Activated B cell treated with CpG ODN at 0.5 μM for 24 hours (primary cell): ENCODE measurements at regions not wholly inside any gene's neighbourhood (a gene's known extent, or its start where the extent isn't known, plus 50 kb on each side); places are given as distances from the start of the nearest gene placed in this dataset.

Source experiments
- ATAC-seq: fragments of 200-7000 bp; cut with Tn5 transposase; one replicate; pipeline ENCODE4 v1.10.0; 2021; ENCODE audit warnings: low read depth, mild to moderate bottlenecking, moderate library complexity
- CTCF ChIA-PET: fragments of 350-600 bp; sonication (Branson Sonifier 250); formaldehyde crosslinking; loops from one replicate; lab custom pipeline; 2021; ENCODE audit warnings: antibody characterized with exemption; lab: Charles Lee
- POLR2A ChIA-PET: fragments of 350-600 bp; sonication (Branson Sonifier 250); formaldehyde crosslinking; loops from one replicate; lab custom pipeline; 2021; ENCODE audit warnings: antibody characterized with exemption; lab: Charles Lee
- DNase-seq: peaks from one replicate; pipeline ENCODE4 v3.0.0; 2022
- H3K27ac Mint-ChIP-seq: one replicate; pipeline ENCODE4 v1.8.0; 2020; ENCODE audit warnings: mixed read lengths
- H3K27me3 Mint-ChIP-seq: one replicate; pipeline ENCODE4 v1.8.0; 2021; ENCODE audit warnings: mixed read lengths
- H3K36me3 Mint-ChIP-seq: one replicate; pipeline ENCODE4 v1.8.0; 2021; ENCODE audit warnings: low read depth, mixed read lengths
- H3K4me1 Mint-ChIP-seq: one replicate; pipeline ENCODE4 v1.8.0; 2021; ENCODE audit warnings: mixed read lengths
- H3K4me3 Mint-ChIP-seq: one replicate; pipeline ENCODE4 v1.8.0; 2020; ENCODE audit warnings: mild to moderate bottlenecking, mixed read lengths
- H3K9me3 Mint-ChIP-seq: one replicate; pipeline ENCODE4 v1.8.0; 2020; ENCODE audit warnings: mixed read lengths
- intact Hi-C: fragments of 100-400 bp; cut with micrococcal nuclease; formaldehyde crosslinking; loops from one replicate; pipeline ENCODE4 v1.15.1; 2024
- TF ChIP-seq, protein P1 (sequence below): fragments of 200-600 bp; IDR thresholded peaks from one replicate; pipeline ENCODE4 v1.8.0; 2022; ENCODE audit warnings: antibody characterized with exemption, mild to moderate bottlenecking

GRCh38 chr6:9878535-9878934 lies 536.3 kb downstream of the TFAP2A start:
- Mint-ChIP-seq H3K4me3 (no peak overlapping the region), H3K9me3 (peaks cover 13% of the 10 kb centered on the region), H3K4me1 (no peaks in the 10 kb centered on the region), H3K27me3 (no peaks in the 10 kb centered on the region), H3K27ac (no peak overlapping the region), H3K36me3 (no peaks in the 10 kb centered on the region)
- CTCF ChIA-PET = no interaction called here
- intact Hi-C loops = no loop called here
- ATAC-seq = no peak
- TF ChIP-seq, protein P1, sequence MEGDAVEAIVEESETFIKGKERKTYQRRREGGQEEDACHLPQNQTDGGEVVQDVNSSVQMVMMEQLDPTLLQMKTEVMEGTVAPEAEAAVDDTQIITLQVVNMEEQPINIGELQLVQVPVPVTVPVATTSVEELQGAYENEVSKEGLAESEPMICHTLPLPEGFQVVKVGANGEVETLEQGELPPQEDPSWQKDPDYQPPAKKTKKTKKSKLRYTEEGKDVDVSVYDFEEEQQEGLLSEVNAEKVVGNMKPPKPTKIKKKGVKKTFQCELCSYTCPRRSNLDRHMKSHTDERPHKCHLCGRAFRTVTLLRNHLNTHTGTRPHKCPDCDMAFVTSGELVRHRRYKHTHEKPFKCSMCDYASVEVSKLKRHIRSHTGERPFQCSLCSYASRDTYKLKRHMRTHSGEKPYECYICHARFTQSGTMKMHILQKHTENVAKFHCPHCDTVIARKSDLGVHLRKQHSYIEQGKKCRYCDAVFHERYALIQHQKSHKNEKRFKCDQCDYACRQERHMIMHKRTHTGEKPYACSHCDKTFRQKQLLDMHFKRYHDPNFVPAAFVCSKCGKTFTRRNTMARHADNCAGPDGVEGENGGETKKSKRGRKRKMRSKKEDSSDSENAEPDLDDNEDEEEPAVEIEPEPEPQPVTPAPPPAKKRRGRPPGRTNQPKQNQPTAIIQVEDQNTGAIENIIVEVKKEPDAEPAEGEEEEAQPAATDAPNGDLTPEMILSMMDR = no peak
- POLR2A ChIA-PET = no interaction called here
- no peak for DNase-seq

DNA sequence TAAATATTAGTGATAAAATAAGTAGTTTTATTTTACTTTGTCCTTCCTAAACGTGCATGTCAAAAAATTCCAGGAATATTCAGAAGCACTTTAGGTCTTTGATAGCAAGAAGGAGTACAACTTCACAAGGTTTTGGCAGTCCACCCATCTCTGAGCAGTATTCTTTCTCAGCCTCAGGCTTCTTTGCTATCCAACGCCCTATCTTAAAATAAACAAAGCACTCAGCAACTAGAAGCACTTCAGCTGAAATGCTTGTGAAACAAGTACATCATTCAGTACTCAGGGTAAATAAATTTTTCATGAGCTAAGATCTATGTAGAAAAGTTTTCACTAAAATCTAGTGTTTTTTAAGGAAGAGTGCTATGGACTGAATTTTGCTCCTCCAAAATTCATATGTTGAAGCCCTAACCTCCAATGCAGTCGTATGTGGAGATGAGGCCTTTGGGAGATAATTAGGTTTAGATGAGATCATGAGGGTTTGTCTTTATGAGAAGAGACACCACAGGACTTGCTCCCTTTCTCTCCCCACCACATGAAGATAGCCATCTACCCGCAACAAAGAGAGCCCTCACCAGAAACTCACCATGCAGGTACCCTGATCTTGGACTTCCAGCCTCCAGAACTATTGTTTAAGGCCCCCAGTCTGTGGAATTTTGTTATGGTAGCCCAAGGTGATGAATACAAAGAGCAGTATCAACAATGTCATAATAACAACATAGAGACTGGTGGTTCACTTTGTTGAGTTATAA lies 539.1 kb downstream of the TFAP2A start:
- Mint-ChIP-seq H3K4me1 (no peaks in the 10 kb centered on the region), H3K27ac (no peak overlapping the region), H3K27me3 (no peaks in the 10 kb centered on the region), H3K4me3 (no peak overlapping the region), H3K36me3 (no peaks in the 10 kb centered on the region), H3K9me3 (peaks cover 12% of the 10 kb centered on the region)
- ATAC-seq = no peak
- CTCF ChIA-PET = no interaction called here
- no peak for DNase-seq
- intact Hi-C loops = no loop called here
- TF ChIP-seq, protein P1 = no peak
- POLR2A ChIA-PET = no interaction called here

GRCh38 chr6:9862603-9863167 lies 552.2 kb downstream of the TFAP2A start:
- Mint-ChIP-seq H3K4me3 (no peak overlapping the region), H3K36me3 (no peaks in the 10 kb centered on the region), H3K9me3 (peaks cover 34% of the 10 kb centered on the region), H3K27ac (no peak overlapping the region), H3K4me1 (no peaks in the 10 kb centered on the region), H3K27me3 (no peaks in the 10 kb centered on the region)
- CTCF ChIA-PET = no interaction called here
- no peak for DNase-seq
- TF ChIP-seq, protein P1 = no peak
- intact Hi-C loops = no loop called here
- ATAC-seq = no peak
- POLR2A ChIA-PET = no interaction called here

DNA sequence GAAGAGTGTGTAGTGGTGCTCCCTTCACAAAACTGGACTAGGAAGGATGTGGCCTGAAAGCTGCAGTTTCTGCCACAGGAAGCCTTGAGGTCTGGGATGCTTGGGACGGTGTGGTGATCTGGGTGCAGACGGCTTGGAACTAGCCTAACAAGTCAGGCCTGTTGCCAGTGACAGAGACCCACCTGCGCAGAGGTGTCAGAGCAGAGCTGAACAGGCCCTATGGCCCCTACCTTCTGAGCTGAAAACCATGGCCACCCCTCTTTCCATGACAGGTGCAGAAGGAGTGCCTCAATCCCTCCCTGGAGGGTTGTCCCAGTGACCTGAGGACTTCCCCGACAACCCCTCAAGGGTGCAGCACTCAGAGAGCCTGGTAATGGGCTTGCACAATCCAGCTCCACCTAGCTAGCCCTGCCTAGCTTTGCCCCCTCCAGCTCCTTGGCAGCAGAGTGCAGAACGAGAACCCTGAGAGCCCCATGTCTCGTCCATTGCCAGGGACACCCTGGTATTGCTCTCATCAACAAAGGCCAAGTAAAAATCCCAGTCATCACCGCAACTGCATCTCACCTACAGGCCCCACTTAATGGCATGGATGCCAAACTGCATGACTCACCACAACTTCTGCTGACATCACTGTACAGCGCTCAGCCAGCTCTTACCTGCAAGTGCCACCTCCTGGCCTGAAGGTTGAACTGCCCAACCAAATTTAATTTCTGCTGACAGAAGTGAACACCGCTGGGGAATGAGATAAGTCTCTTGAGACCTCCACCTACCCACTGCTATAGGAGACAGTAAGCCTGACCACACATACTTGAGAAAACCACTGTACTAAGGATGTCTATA lies 563.1 kb downstream of the TFAP2A start:
- H3K4me1 Mint-ChIP-seq = no peaks in the 10 kb centered on the region
- no peaks in the 10 kb centered on the region for H3K36me3 Mint-ChIP-seq
- CTCF ChIA-PET = no interaction called here
- POLR2A ChIA-PET = no interaction called here
- intact Hi-C loops = no loop called here
- no peak for ATAC-seq
- TF ChIP-seq, protein P1 = no peak
- H3K27me3 Mint-ChIP-seq = no peaks in the 10 kb centered on the region
- no peak overlapping the region for H3K27ac Mint-ChIP-seq
- H3K4me3 Mint-ChIP-seq = no peak overlapping the region
- H3K9me3 Mint-ChIP-seq = peaks cover 39% of the 10 kb centered on the region
- no peak for DNase-seq

- ChIA-PET CTCF (no interaction called here), POLR2A (no interaction called here)
- peaks cover 41% of the 10 kb centered on the region for H3K9me3 Mint-ChIP-seq
- no peaks in the 10 kb centered on the region for H3K4me1 Mint-ChIP-seq
- ATAC-seq = no peak
- no peak overlapping the region for H3K27ac Mint-ChIP-seq
- no peaks in the 10 kb centered on the region for H3K27me3 Mint-ChIP-seq
- intact Hi-C loops = no loop called here
- no peaks in the 10 kb centered on the region for H3K36me3 Mint-ChIP-seq
- TF ChIP-seq, protein P1 = no peak
- H3K4me3 Mint-ChIP-seq = no peak overlapping the region
- no peak for DNase-seq
Measured at GRCh38 chr6:9851006-9851405, 563.9 kb downstream of the TFAP2A start.
